ENCODE measurements at regions not wholly inside any gene's neighbourhood (a gene's known extent, or its start where the extent isn't known, plus 50 kb on each side); places are given as distances from the start of the nearest gene placed in this dataset.
"Not testable (repeated sequence)": the region's sequence is repeated elsewhere in the genome, so short reads cannot be mapped to it uniquely, and the experiment has no call there.

DNA sequence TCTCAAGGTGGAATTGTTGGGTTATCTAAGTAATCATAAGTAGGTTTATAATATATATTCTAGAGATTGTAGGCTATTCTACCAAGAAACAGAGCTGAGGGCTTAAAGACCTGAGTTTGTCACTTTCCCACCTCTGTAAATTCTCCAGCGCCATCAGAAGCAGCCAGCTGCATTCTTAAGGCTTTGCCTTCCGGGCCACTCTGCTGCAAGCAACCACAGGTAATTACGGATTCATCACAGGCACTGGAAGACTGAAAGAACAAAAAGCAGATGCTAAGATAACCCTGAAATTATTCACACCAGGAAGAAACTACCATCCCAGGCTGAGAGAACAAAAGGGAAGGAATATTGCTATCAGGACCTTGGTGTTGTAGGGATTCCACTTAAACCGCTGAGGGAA lies 137.8 kb upstream of the JCAD start:
- DNase-seq = no peak

- DNase-seq = not testable (repeated sequence)
Measured at GRCh38 chr10:30196559-30196958, 137.2 kb upstream of the JCAD start.

DNA sequence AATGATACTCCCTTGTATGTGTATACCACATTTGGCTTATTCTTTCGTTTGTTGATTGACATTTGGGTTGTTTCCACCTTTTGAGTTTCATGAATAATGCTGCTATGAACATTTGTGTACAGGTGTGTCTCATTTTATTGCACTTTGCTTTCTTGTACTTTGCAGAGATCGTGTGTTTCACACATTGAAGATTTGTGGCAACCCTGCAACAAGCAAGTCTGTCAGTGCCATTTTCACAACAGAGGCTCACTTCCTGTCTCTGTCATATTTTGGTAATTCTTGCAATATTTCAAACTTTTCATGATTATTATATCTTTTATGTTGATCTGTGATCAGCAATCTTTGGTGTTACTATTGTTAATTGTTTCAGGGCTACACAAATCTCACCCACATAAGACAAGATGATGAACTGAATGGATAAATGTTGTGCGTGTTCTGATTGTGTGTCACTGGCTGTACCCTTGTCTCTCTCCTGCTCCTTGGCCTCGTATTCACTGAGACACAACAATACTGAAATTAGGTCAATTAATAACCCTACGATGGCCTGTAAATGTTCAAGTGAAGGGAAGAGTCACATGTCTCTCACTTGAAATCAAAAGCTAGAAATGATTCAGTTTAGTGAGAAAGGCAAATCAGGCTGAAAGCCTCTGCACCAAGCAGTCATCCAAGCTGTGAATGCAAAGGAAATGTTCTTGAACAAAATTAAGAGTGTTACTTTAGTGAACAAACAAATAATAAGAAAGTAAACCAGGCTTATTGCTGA lies 133.6 kb upstream of the JCAD start:
- no peak for DNase-seq

DNA sequence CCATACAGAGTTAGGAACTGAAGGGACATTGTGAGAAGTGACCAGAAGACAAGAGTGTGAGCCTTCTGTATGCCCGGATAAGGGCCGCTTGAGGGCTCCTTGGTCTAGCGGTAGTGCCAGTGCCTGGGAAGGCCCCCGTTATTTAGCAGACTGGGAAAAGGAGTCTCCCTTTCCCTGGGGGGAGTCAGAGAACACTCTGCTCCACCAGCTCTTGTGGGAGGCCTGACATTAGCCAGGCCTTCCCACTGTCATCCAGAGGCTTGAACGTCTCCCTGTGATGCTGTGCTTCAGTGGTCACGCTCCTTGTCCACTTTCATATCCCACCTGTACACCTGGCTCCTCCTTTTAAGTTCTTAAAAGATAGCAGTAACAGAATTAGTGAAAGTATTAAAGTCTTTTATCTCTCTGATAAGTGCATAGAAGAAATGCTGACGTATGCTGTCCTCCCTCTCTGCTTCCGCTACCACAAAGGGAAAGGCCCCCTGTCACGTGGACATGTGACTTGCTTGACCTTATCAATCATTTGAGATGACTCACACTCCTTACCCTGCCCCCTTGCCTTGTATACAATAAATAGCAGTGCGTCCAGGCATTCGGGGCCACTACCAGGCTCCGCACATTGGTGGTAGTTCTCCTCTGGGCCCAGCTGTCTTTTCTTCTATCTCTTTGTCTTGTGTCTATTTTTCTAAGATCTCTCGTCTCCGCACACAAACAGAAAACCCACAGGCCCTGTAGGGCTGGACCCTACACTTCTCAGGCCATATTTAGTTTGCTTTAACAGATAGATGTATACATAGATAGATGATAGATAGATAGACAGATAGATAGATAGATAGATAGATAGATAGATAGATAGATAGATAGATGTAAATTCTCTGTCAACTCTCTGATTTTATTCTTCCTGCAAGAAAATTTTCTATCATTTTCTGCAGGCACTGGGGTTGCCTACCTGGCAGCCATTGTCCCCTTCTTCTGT lies 131.5 kb upstream of the JCAD start:
- no peak for DNase-seq

- DNase-seq = no peak
Measured at GRCh38 chr10:30189238-30189580, 129.8 kb upstream of the JCAD start.

DNA sequence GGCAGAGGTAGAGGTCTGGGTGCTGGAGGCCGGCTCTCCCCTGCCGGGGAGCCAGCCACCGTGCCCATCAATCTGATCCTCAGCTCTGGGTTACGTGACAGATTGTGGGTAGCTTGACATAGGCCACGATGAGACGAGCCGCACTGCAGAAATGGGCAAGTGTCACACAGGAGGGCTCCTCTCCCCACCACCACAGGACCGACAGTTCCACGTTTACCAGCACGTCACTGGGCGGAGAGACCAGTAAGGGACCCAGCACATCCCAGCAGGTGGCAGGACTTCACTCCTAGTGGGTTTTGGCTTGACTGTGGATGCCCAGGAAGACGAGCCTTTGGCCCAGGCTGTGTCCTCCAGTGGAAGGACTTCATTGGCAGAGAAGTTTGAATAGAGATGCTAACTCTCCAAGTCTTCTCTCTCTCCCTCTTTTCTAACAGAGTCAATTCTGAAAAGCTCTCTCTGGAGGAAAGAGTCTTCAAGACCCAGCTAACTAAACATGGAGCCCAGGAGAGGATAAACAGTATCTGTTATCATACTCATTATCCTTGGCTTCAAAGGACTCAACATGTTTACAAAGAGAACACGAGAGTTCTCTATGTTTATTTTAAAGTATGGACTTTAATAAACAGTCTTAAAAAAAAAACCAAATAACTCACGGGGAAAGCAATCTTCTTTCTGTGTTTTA lies 129.3 kb upstream of the JCAD start:
- no peak for DNase-seq

DNA sequence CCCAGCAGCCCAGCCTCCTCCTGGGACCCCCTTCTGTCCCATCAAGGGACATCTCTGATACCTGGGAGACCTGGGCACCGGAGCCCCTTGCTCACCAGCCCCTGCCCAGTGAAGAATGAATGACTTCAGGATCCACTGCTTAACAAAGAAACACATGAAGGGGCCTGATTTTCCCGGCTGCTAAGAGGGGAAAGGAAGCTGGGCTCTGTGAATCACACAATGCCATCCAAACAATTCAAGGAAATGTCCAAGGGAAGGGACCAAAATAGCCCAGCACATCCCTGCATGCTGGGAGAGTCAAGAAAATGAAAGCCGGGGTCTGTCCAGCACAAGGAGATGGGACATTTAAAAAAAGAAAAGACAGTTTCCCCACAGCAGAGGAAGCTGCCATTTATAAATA lies 128.7 kb upstream of the JCAD start:
- DNase-seq = no peak

DNA sequence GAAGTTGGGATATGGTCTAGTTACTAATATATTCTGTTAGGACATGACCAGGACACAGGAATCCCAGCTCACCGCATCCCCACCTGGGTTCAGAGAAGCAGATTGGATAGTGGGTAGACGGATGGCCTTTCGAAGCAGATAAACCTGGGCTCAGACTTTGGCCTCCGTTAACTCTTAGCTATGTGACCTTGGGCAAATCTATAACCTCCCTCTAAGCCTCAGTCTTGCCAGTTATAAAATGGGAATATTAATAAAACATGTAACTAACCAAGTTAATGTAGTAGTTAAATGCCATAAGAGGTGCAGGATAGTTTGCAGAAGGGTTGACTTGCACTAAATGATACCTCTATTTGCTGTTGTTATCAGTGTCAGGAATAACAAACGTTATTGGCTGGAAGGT lies 127.6 kb upstream of the JCAD start:
- DNase-seq = no peak

DNA sequence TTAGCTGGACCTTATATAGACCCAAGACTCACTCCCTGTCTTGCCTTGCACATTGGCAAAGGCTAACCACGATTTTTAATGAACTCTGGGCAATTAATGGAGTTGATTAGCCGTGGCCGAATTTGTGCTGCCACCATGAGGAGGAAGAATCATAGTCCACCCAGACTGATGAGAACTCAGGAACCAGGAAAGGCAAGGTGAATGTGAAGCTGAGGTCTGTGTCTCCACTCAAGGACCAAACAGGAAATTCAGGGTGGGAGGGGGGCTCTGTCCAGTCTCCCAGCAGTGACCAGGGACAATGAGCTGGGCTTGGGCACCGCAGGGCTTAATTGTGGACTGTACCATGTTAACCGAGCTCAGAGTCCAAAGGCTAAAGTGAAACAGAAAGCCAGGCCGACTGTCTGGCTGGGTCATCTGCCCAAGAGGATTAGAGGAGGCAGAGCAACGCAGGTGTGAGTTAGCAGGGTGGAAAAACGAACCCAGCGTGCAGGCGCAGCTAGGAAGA lies 127.0 kb upstream of the JCAD start:
- DNase-seq = no peak

- no peak for DNase-seq
Measured at GRCh38 chr10:30185916-30186315, 126.5 kb upstream of the JCAD start.

DNA sequence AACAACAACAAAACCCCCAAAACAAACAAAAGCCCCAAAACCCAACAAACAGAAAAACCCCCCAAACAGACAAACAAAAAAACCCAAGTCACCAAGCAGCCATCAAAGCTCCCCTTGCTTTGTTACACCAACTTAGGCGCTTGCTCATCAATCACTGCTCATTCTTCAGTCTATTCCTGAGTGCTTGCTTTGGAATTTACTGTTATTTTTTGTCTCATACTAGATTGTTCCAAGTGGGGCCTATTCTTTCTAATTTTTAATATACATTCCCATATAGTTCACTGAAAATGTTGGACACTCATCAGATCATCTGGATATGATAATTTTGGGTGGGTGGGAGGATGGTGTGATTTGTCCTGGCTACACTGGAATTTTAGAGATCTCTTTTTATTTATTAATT lies 126.0 kb upstream of the JCAD start:
- no peak for DNase-seq

GRCh38 chr10:30184397-30185033 lies 125.1 kb upstream of the JCAD start:
- no peak for DNase-seq

DNA sequence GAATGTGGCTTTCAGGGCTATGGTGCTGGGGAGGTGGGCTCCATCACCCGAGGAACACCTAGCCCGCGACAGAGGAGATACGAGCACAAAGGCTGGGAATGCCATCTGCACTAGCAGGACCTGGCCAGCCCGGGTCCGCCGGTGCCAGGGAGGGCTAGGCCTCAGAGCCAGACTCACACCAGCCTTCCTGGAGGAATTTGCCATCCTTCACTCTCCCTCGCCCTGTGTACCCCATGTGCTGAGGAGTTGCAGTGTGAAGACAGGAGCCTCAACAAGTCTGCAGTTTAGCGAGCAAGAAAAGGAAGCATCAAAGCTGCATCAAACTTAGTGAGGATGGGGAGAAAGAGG lies 123.6 kb upstream of the JCAD start:
- DNase-seq = no peak

- no peak for DNase-seq
Measured at GRCh38 chr10:30182191-30183054, 123.0 kb upstream of the JCAD start.

GRCh38 chr10:30178356-30178964 lies 119.1 kb upstream of the JCAD start:
- no peak for DNase-seq

GRCh38 chr10:30176776-30177533 lies 117.6 kb upstream of the JCAD start:
- no peak for DNase-seq

DNA sequence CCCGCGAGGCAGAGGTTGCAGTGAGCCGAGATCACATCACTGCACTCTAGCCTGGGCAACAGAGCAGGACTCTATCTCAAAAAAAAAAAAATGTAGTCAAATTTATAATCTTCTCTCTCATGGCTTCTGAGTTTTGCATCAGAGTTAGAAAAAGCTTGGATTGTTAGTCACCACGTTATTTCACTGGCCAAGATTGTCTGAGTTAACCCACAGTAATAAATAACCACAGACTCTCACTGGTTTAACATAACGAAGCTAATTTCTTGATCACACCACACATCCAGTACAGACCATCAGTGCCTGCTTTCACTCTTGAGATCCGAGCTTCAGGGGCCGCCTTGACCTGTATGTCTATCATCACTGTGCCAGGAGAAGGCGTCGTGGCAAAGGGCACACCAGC lies 116.8 kb upstream of the JCAD start:
- no peak for DNase-seq

DNA sequence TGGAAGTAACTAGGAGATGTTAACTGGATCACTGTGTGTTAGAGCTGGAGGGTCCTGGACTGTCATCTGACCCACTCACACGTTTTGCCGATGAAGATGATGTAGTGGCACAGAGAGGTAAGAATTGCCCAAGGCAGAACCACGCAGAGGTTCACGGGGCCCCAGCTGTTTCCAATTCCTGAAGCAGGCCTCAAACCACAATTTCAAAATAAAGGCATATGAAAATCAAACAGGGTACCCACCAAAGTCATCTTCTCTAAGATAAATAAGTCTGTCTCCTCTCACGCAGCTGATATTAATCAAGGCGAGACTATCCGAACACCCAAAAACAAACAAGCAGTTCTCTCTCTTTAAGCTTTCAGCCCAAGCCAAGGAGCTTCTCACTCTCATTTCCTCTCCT lies 113.3 kb upstream of the JCAD start:
- no peak for DNase-seq

GRCh38 chr10:30172091-30172490 lies 112.7 kb upstream of the JCAD start:
- DNase-seq = no peak

Data from hypothalamus (tissue), 51 donors.